HepG2 (cell line): ENCODE measurements at regions not wholly inside any gene's neighbourhood (a gene's known extent, or its start where the extent isn't known, plus 50 kb on each side); places are given as distances from the start of the nearest gene placed in this dataset.

ENCODE experiments used
- ATAC-seq: fragments of 200-7000 bp; cut with Tn5 transposase; 3 replicates; pipeline ENCODE4 v1.9.1; 2020; ENCODE audit warnings: mild to moderate bottlenecking, moderate library complexity
- BruUV-seq: library from RNA; stranded (reverse); fragments of 400-500 nt; replicated peaks from 2 replicates; lab custom pipeline; 2021; lab: Mats Ljungman, UMichigan
- CTCF ChIA-PET: fragments of 300-600 bp; formaldehyde crosslinking; extraction: SDS; loops from one replicate; lab custom pipeline; 2021; ENCODE audit warnings: low total read pairs, inconsistent platforms, low intra/inter-chr PET ratio; lab: Yijun Ruan, JAX
- POLR2A ChIA-PET: fragments of 350-600 bp; sonication (Branson Sonifier 250); formaldehyde crosslinking; loops from one replicate; lab custom pipeline; 2020; ENCODE audit warnings: antibody characterized with exemption, inconsistent platforms; lab: Yijun Ruan, JAX
- DNase-seq: peaks from one replicate; pipeline ENCODE4 v3.0.0-alpha.2; 2015; ENCODE audit warnings: low spot score
- FAIRE-seq: peaks from 3 replicates; lab custom pipeline; 2011; peaks lifted over from hg19 to GRCh38; lab: Jason Lieb, UNC
- H2AFZ ChIP-seq: one replicate; pipeline ENCODE4 v1.6.1; 2011; ENCODE audit warnings: low read length, inconsistent platforms
- H3K27ac ChIP-seq: fragments of 300-600 bp; 3 replicates; pipeline ENCODE4 v1.8.0; 2011; ENCODE audit warnings: mixed run types, mild to moderate bottlenecking, mixed read lengths, low read length, inconsistent platforms; ENCODE audit not compliant: insufficient read depth; ENCODE audit errors: extremely low read length
- H3K27me3 ChIP-seq, 2 experiments: fragments of 200-600 bp in 1 of 2; 2 replicates in 1 of 2; 3 replicates in 1 of 2; pipeline versions ENCODE4 v1.6.0 to v1.8.0; 2011; ENCODE audit warnings: low read length in 2 of 2, mild to moderate bottlenecking in 2 of 2, moderate library complexity in 2 of 2, inconsistent platforms in 1 of 2; ENCODE audit not compliant: insufficient read depth in 2 of 2, control insufficient read depth in 1 of 2
- H3K36me3 ChIP-seq, 2 experiments: fragments of 200-600 bp in 1 of 2; replicated peaks in 1 of 2; 2 replicates in 1 of 2; 3 replicates in 1 of 2; pipeline versions ENCODE4 v1.5.1 to v1.8.0; 2011; ENCODE audit warnings: low read length in 2 of 2, inconsistent platforms in 1 of 2; ENCODE audit not compliant: insufficient read depth in 2 of 2, control insufficient read depth in 1 of 2
- H3K4me1 ChIP-seq: 2 replicates; pipeline ENCODE4 v1.5.1; 2012; ENCODE audit warnings: low read length, inconsistent platforms; ENCODE audit not compliant: insufficient read depth
- H3K4me2 ChIP-seq: 2 replicates; pipeline ENCODE4 v1.6.0; 2011; ENCODE audit warnings: low read depth, low read length, inconsistent platforms
- H3K4me3 ChIP-seq, 3 experiments: fragments of 200-600 bp in 1 of 3; sonication (generic), shearing (Covaris generic) in 1 of 3; replicated peaks in 1 of 3; 2 replicates each; pipeline ENCODE4 v1.5.1; 2011 to 2016; ENCODE audit warnings: low read length in 3 of 3, inconsistent platforms in 2 of 3, low read depth in 2 of 3, mild to moderate bottlenecking in 2 of 3, control low read depth in 1 of 3, mixed read lengths in 1 of 3; ENCODE audit not compliant: insufficient read depth in 1 of 3
- H3K79me2 ChIP-seq: one replicate; pipeline ENCODE4 v1.6.1; 2011; ENCODE audit warnings: low read length, inconsistent platforms; ENCODE audit not compliant: insufficient read depth
- H3K9ac ChIP-seq: 2 replicates; pipeline ENCODE4 v1.6.0; 2011; ENCODE audit warnings: mild to moderate bottlenecking, low read depth, low read length, inconsistent platforms; ENCODE audit not compliant: insufficient read depth
- H3K9me3 ChIP-seq: 2 replicates; pipeline ENCODE4 v1.5.1; 2012; ENCODE audit warnings: mild to moderate bottlenecking, low read length
- H4K20me1 ChIP-seq: 2 replicates; pipeline ENCODE4 v1.6.0; 2011; ENCODE audit warnings: inconsistent platforms, mild to moderate bottlenecking, low read length, moderate library complexity; ENCODE audit not compliant: insufficient read depth
- BCLAF1 ChIP-seq: fragments of 450-650 bp; IDR thresholded peaks from 2 replicates; pipeline ENCODE4 v1.6.1; 2017; ENCODE audit warnings: mild to moderate bottlenecking
- MLXIP ChIP-seq: sonication (generic); formaldehyde crosslinking; IDR thresholded peaks from 2 replicates; pipeline ENCODE4 v1.9.0; 2021; ENCODE audit warnings: missing genetic modification reagents, borderline replicate concordance
- NPAS2 ChIP-seq: sonication (generic); formaldehyde crosslinking; IDR thresholded peaks from 2 replicates; pipeline ENCODE4 v1.8.0; 2022; ENCODE audit warnings: mild to moderate bottlenecking, missing genetic modification reagents, borderline replicate concordance
- TBX3 ChIP-seq: fragments of 450-650 bp; IDR thresholded peaks from 2 replicates; pipeline ENCODE4 v1.6.1; 2017; ENCODE audit warnings: antibody characterized with exemption, mild to moderate bottlenecking, inconsistent platforms, borderline replicate concordance
- THYN1 ChIP-seq: sonication (generic); formaldehyde crosslinking; IDR thresholded peaks from 2 replicates; pipeline ENCODE4 v1.8.1; 2023; ENCODE audit warnings: low read depth, mild to moderate bottlenecking, moderate library complexity, missing genetic modification reagents, borderline replicate concordance
- ZNF335 ChIP-seq: sonication (generic); formaldehyde crosslinking; IDR thresholded peaks from 2 replicates; pipeline ENCODE4 v1.4.0; 2020; ENCODE audit warnings: missing genetic modification reagents
- ZNF530 ChIP-seq: sonication (generic); formaldehyde crosslinking; IDR thresholded peaks from 2 replicates; pipeline ENCODE4 v1.5.0; 2020; ENCODE audit warnings: low read depth, mild to moderate bottlenecking, missing genetic modification reagents
- WGBS: methylation state at CpG from one replicate; pipeline ENCODE4 v1.1.6; 2017; ENCODE audit warnings: low lambda C conversion rate; 5-methylcytosine and 5-hydroxymethylcytosine counted together
- in situ Hi-C: cut with HindIII; loops from 2 replicates; pipeline ENCODE4 v1.10.0; 2017; ENCODE audit warnings: low pct_unique_long_range_greater_than_20kb; ENCODE audit not compliant: extremely low pct_ligation_motif_present
- intact Hi-C: fragments of 100-400 bp; cut with micrococcal nuclease; formaldehyde crosslinking; loops from one replicate; pipeline ENCODE4 v1.10.0; 2022; ENCODE audit not compliant: unreplicated experiment
- TF ChIP-seq, protein P1 (sequence below): sonication (generic); formaldehyde crosslinking; IDR thresholded peaks from 2 replicates; pipeline ENCODE4 v1.4.0; 2020; ENCODE audit warnings: missing genetic modification reagents, borderline replicate concordance
- TF ChIP-seq, protein P2 (sequence below): sonication (generic); formaldehyde crosslinking; IDR thresholded peaks from 2 replicates; pipeline ENCODE4 v1.8.0; 2022; ENCODE audit warnings: mild to moderate bottlenecking, missing genetic modification reagents, borderline replicate concordance

- Histone ChIP-seq H3K27me3 (no peaks in the 10 kb centered on the region), H3K27ac (no peak overlapping the region), H3K4me3 (no peak overlapping the region), H3K9me3 (no peaks in the 10 kb centered on the region), H3K36me3 (no peaks in the 10 kb centered on the region), H3K79me2 (no peaks in the 10 kb centered on the region), H3K4me1 (no peaks in the 10 kb centered on the region), H4K20me1 (no peaks in the 10 kb centered on the region), H3K4me2 (no peak overlapping the region), H3K9ac (no peak overlapping the region), H2AFZ (no peak overlapping the region)
- CTCF ChIA-PET = no interaction called here
- FAIRE-seq (no peak), ATAC-seq (no peak), DNase-seq (no peak)
- WGBS = 0% methylated on average over 2 of the region's 2 CpGs
- POLR2A ChIA-PET = no interaction called here
- in situ Hi-C loops (no loop called here), intact Hi-C loops (no loop called here)
- BruUV-seq = no TSS peak
- no peak for TF ChIP-seq TBX3
- TF ChIP-seq MLXIP (CRISPR knock-in tag) = no peak
- no peak for TF ChIP-seq BCLAF1
- no peak for TF ChIP-seq THYN1 (CRISPR knock-in tag)
- no peak for TF ChIP-seq ZNF335 (CRISPR knock-in tag)
- TF ChIP-seq, protein P1, sequence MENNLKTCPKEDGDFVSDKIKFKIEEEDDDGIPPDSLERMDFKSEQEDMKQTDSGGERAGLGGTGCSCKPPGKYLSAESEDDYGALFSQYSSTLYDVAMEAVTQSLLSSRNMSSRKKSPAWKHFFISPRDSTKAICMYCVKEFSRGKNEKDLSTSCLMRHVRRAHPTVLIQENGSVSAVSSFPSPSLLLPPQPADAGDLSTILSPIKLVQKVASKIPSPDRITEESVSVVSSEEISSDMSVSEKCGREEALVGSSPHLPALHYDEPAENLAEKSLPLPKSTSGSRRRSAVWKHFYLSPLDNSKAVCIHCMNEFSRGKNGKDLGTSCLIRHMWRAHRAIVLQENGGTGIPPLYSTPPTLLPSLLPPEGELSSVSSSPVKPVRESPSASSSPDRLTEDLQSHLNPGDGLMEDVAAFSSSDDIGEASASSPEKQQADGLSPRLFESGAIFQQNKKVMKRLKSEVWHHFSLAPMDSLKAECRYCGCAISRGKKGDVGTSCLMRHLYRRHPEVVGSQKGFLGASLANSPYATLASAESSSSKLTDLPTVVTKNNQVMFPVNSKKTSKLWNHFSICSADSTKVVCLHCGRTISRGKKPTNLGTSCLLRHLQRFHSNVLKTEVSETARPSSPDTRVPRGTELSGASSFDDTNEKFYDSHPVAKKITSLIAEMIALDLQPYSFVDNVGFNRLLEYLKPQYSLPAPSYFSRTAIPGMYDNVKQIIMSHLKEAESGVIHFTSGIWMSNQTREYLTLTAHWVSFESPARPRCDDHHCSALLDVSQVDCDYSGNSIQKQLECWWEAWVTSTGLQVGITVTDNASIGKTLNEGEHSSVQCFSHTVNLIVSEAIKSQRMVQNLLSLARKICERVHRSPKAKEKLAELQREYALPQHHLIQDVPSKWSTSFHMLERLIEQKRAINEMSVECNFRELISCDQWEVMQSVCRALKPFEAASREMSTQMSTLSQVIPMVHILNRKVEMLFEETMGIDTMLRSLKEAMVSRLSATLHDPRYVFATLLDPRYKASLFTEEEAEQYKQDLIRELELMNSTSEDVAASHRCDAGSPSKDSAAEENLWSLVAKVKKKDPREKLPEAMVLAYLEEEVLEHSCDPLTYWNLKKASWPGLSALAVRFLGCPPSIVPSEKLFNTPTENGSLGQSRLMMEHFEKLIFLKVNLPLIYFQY (CRISPR knock-in tag) = no peak
- TF ChIP-seq ZNF530 (CRISPR knock-in tag) = no peak
- no peak for TF ChIP-seq NPAS2
- TF ChIP-seq, protein P2, sequence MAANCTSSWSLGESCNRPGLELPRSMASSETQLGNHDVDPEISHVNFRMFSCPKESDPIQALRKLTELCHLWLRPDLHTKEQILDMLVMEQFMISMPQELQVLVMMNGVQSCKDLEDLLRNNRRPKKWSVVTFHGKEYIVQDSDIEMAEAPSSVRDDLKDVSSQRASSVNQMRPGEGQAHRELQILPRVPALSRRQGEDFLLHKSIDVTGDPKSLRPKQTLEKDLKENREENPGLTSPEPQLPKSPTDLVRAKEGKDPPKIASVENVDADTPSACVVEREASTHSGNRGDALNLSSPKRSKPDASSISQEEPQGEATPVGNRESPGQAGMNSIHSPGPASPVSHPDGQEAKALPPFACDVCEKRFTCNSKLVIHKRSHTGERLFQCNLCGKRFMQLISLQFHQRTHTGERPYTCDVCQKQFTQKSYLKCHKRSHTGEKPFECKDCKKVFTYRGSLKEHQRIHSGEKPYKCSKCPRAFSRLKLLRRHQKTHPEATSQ (CRISPR knock-in tag) = no peak
These were observed 53.6 kb upstream of the KIRREL3 start for GRCh38 chr11:127054153-127054552.
